GM19468 (cell line): ENCODE measurements at regions not wholly inside any gene's neighbourhood (a gene's known extent, or its start where the extent isn't known, plus 50 kb on each side); places are given as distances from the start of the nearest gene placed in this dataset.
"Not testable (repeated sequence)": the region's sequence is repeated elsewhere in the genome, so short reads cannot be mapped to it uniquely, and the experiment has no call there.

Experiments
- ATAC-seq: cut with Tn5 transposase; IDR thresholded peaks from one replicate; pipeline ENCODE4 v1.9.1; 2021; ENCODE audit warnings: mild to moderate bottlenecking, moderate library complexity, moderate number of reproducible peaks; ENCODE audit not compliant: unreplicated experiment; ENCODE audit errors: extremely low read depth

GRCh38 chr1:219412772-219413171 is 200.1 kb downstream of the ZC3H11B start:
- no peak for ATAC-seq

GRCh38 chr1:219410721-219411120 is 202.2 kb downstream of the ZC3H11B start:
- ATAC-seq, result not testable (repeated sequence)

- ATAC-seq, result no peak
Measured at GRCh38 chr1:219405531-219406331, 207.2 kb downstream of the ZC3H11B start.

- ATAC-seq, result no peak
Measured at GRCh38 chr1:219404629-219405028, 208.3 kb downstream of the ZC3H11B start.

- ATAC-seq, result no peak
Measured at GRCh38 chr1:219402925-219403324, 210.0 kb downstream of the ZC3H11B start.

GRCh38 chr1:219401724-219402625 is 210.9 kb downstream of the ZC3H11B start:
- no peak for ATAC-seq

GRCh38 chr1:219399446-219399845 is 213.5 kb downstream of the ZC3H11B start:
- ATAC-seq, result no peak

GRCh38 chr1:219398815-219399396 is 214.0 kb downstream of the ZC3H11B start:
- ATAC-seq, result no peak

- no peak for ATAC-seq
Measured at GRCh38 chr1:219397511-219397910, 215.4 kb downstream of the ZC3H11B start.

- no peak for ATAC-seq
Measured at GRCh38 chr1:219391297-219391696, 217.6 kb downstream of the LYPLAL1 start.

GRCh38 chr1:219387211-219387610 is 213.5 kb downstream of the LYPLAL1 start:
- ATAC-seq, result no peak

GRCh38 chr1:219385787-219386427 is 212.2 kb downstream of the LYPLAL1 start:
- peak; percentile 73 for ATAC-seq

GRCh38 chr1:219383281-219383680 is 209.6 kb downstream of the LYPLAL1 start:
- no peak for ATAC-seq

- ATAC-seq, result no peak
Measured at GRCh38 chr1:219381396-219381795, 207.7 kb downstream of the LYPLAL1 start.

- no peak for ATAC-seq
Measured at GRCh38 chr1:219380463-219380862, 206.8 kb downstream of the LYPLAL1 start.

GRCh38 chr1:219379691-219380090 is 206.0 kb downstream of the LYPLAL1 start:
- no peak for ATAC-seq

GRCh38 chr1:219374636-219375035 is 201.0 kb downstream of the LYPLAL1 start:
- no peak for ATAC-seq

- ATAC-seq, result no peak
Measured at GRCh38 chr1:219374046-219374566, 200.4 kb downstream of the LYPLAL1 start.

GRCh38 chr1:219373616-219373935 is 199.9 kb downstream of the LYPLAL1 start:
- no peak for ATAC-seq

GRCh38 chr1:219372916-219373615 is 199.4 kb downstream of the LYPLAL1 start:
- ATAC-seq, result no peak
